AG09319 (cell line): ENCODE measurements at regions not wholly inside any gene's neighbourhood (a gene's known extent, or its start where the extent isn't known, plus 50 kb on each side); places are given as distances from the start of the nearest gene placed in this dataset.

Experiments used
- DNase-seq: peaks from one replicate; pipeline ENCODE4 v3.0.0-alpha.2; 2010; ENCODE audit warnings: low read depth; ENCODE audit errors: extremely low read depth
- CTCF ChIP-seq: IDR thresholded peaks from 2 replicates; pipeline ENCODE4 v1.5.1; 2011; ENCODE audit warnings: low read depth, mild to moderate bottlenecking, inconsistent platforms, low read length, moderate library complexity

GRCh38 chr3:177760803-177761202, 563.5 kb upstream of the TBL1XR1 start:
- DNase-seq = peak; percentile 69
- no peak for TF ChIP-seq CTCF

GRCh38 chr3:177764377-177764912, 567.2 kb upstream of the TBL1XR1 start:
- no peak for DNase-seq

GRCh38 chr3:177764933-177765332, 567.7 kb upstream of the TBL1XR1 start:
- no peak for DNase-seq
- TF ChIP-seq CTCF = no peak

More at GRCh38 chr3:177764377-177764912, 567.2 kb upstream of the TBL1XR1 start:
- TF ChIP-seq CTCF = no peak

GRCh38 chr3:177770383-177771230, 573.3 kb upstream of the TBL1XR1 start:
- peak; percentile 43 for DNase-seq
- TF ChIP-seq CTCF = no peak

GRCh38 chr3:177771780-177772179, 574.5 kb upstream of the TBL1XR1 start:
- no peak for TF ChIP-seq CTCF
- no peak for DNase-seq

- no peak for TF ChIP-seq CTCF
- no peak for DNase-seq
Measured at GRCh38 chr3:177772908-177773557, 575.8 kb upstream of the TBL1XR1 start.

- DNase-seq = no peak
- TF ChIP-seq CTCF = no peak
Measured at GRCh38 chr3:177773717-177774116, 576.4 kb upstream of the TBL1XR1 start.
